ENCODE measurements at regions not wholly inside any gene's neighbourhood (a gene's known extent, or its start where the extent isn't known, plus 50 kb on each side); places are given as distances from the start of the nearest gene placed in this dataset.

DNA sequence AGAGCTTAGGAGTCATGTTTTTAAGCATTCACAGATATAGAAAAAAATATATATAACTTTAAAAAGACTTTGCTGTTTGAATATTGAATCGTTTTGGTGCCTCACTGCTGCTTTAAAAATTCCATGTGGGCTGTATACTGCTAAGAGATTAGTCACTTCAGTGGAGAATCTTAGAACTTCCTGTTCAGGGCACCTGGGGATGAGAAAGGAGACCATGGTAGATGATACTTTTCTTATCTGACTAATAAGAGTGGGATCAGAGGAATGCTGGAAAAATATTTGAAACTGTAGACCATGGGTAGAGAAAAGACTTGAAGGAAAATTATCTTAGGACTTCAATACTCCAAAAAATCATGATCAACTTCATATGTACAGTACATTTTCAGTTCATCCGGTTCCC lies 442.2 kb upstream of the SETBP1 start:
- no peak for FAIRE-seq
- DNase-seq (ENCODE audit: extremely low spot score, insufficient read length, low read depth) = no peak

DNA sequence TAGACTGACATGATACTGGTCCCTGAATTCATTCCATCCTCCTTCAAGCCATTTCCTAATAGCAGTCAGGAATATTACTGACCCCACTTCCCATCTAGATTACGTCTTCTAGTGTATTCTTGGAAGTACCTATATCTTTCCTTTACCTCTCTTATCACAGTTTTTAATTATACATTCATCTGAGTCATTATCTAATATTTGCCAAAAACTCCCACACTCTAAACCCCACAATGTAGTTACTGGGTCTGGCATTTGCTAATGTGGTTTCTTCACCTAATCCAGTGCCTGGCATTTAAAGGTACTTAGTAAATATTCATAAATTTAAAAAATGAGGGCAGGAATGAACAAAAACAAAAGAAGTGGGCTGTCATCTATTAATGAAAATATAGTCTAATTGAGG lies 441.8 kb upstream of the SETBP1 start:
- DNase-seq (ENCODE audit: extremely low spot score, insufficient read length, low read depth) (no peak), FAIRE-seq (no peak)

DNA sequence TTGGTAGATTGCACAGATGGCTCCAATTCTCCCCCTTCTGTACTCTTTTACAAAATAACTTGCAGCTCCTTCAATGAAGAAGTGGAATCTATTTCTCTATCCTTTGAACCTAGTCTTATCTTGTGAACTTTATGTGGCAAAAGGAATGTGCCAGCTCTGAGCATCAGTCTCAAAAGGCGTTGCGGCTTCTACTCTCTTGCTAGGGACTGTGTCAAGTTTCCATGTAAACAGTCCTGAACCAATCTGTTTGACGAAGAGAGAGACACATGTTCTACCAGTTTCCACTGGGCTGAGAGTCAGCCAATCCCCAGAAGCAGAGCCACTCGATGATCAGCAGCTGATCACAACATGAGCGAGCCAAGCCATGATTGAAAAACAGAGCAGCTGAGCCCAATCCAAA lies 439.7 kb upstream of the SETBP1 start:
- DNase-seq (ENCODE audit: extremely low spot score, insufficient read length, low read depth) = no peak
- FAIRE-seq = no peak

DNA sequence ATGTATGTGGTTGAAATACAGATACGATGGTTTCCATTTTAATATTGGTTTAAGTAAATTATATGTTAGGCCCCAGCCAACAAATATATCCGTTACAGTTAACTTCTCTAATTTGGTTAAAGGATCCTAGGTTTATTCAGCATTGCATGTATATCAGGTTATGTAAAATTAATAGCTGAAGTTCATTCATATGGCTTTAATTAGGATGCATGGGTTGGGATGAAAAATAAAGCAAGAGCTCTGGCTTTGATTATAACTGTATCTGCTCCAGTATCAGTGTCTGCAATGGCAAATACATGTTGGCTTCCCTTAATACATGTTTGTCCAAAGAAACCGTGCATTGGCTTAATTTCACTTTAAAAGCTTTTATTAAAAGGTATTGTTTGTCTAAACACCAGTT lies 435.7 kb upstream of the SETBP1 start:
- DNase-seq (ENCODE audit: extremely low spot score, insufficient read length, low read depth) = no peak
- FAIRE-seq = no peak

GRCh38 chr18:44246001-44246400 lies 434.7 kb upstream of the SETBP1 start:
- FAIRE-seq = no peak
- DNase-seq (ENCODE audit: extremely low spot score, insufficient read length, low read depth) = no peak

DNA sequence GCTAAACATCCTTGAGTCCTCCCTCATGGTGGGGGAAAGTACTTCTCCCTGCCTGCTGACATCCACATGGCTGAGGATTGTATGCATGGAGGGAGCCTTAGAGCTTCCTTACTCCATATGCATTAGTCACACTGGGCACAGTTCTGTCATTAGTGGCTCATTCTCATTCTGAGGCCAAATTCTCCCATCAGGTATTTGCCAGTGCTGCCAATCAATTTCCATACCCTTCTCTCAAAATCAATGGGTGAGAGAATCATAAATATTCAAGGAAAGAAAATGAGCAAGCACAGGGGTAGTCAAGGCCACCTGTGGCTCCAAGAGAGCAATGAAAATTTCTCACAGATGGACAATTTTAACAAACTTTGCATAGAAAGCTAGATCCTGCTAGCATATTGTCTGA lies 422.6 kb upstream of the SETBP1 start:
- DNase-seq (ENCODE audit: extremely low spot score, insufficient read length, low read depth) (no peak), FAIRE-seq (no peak)

- DNase-seq (ENCODE audit: extremely low spot score, insufficient read length, low read depth) (no peak), FAIRE-seq (no peak)
These were observed 422.1 kb upstream of the SETBP1 start for GRCh38 chr18:44258576-44258975.

GRCh38 chr18:44259610-44260009 lies 421.1 kb upstream of the SETBP1 start:
- no peak for DNase-seq (ENCODE audit: extremely low spot score, insufficient read length, low read depth)
- no peak for FAIRE-seq

- FAIRE-seq (no peak), DNase-seq (ENCODE audit: extremely low spot score, insufficient read length, low read depth) (no peak)
These were observed 415.3 kb upstream of the SETBP1 start for GRCh38 chr18:44265437-44265836.

DNA sequence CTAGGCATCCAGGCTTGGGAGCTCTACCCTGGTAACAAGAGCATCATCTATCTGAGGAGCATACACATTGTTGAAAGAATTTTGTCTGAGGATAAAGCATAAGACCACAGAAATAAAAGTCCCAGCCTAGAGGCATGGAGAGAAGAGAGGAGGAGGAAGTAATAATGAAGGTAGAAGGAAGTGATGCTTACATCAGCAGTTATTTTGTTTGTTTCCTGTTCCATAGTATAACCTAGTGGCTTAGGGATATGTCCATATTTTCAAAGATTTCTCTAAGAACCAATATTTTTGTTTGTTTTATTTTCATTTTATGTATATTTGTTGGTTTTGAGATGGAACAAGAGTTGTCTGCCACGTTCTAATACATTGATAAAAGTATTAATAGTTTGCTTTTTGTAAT lies 407.4 kb upstream of the SETBP1 start:
- DNase-seq (ENCODE audit: extremely low spot score, insufficient read length, low read depth) (no peak), FAIRE-seq (no peak)

- FAIRE-seq (no peak), DNase-seq (ENCODE audit: extremely low spot score, insufficient read length, low read depth) (no peak)
These were observed 400.2 kb upstream of the SETBP1 start for GRCh38 chr18:44280479-44280878.

GRCh38 chr18:44286049-44286448 lies 394.6 kb upstream of the SETBP1 start:
- DNase-seq (ENCODE audit: extremely low spot score, insufficient read length, low read depth) (no peak), FAIRE-seq (no peak)

- DNase-seq (ENCODE audit: extremely low spot score, insufficient read length, low read depth) (no peak), FAIRE-seq (no peak)
These were observed 390.2 kb upstream of the SETBP1 start for GRCh38 chr18:44290366-44290977.

DNA sequence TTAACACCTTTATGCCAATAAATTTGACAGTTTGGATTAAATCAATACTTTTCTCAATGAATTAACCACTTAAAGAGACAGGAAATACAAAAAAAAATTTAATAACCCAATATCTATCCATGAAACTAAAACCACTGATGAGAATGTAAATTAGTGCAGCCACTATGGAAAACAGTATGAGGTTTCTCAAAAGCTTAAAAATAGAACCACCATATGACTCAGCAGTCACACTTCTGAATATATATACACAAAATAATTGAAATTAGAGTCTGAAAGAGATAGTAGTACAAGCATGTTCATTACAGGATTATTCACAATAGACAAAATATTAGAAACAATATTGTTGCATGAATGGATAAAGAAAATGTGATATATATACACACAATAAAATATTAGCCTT lies 382.1 kb upstream of the SETBP1 start:
- FAIRE-seq (no peak), DNase-seq (ENCODE audit: extremely low spot score, insufficient read length, low read depth) (no peak)

DNA sequence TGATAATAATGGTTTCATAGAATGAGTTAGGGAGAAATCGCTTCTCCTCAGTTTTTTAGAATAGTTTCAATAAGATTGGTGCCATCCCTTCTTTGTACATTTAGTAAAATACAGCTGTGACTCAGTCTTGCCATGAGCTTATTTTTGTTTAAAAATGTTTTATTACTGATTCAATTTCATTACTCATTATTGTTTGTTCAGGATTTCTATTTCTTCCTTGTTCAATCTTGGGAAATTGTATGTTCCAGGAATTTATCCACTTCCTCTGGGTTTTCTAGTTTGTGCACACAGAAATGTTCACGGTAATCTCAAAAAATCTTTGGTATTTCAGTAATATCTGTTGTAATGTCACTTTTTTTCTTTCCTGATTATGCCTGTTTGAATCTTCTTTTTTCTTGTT lies 371.5 kb upstream of the SETBP1 start:
- no peak for DNase-seq (ENCODE audit: extremely low spot score, insufficient read length, low read depth)
- no peak for FAIRE-seq

GRCh38 chr18:44320619-44321460 lies 359.8 kb upstream of the SETBP1 start:
- no peak for DNase-seq (ENCODE audit: extremely low spot score, insufficient read length, low read depth)
- no peak for FAIRE-seq

DNA sequence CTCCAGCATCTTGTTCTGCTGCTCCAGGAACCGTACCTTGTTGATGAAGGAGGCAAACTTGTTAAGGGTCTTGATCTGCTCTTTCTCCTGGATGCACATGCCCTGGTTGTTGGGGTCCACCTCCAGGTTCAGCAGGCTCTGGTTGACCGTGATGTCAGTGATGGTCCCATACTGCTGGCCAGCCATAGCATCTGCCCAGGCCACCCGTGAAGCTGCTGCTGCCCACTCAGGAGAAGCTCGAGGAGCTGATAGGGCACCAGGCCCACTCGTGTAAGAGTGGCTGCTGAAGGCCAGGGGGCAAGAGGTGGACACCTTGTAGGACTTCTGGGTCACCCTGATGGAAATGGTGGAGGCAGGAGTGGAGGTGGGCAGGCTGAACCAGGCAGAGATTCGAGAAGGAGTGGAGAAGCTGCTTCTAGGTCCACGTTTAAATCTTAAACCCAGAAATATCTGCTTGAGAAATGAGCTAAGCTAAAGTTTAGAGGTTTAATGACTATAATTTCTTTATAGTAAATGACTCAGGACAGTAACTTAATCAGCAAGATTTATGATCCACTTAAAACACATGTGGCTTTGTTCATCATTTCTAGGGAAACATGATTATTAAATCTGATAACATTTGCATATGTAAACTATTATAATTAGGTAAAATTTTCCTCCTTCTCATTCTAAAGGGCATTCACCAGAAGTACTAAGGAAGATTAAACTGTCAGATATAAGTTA lies 358.7 kb upstream of the SETBP1 start:
- FAIRE-seq (no peak), DNase-seq (ENCODE audit: extremely low spot score, insufficient read length, low read depth) (no peak)

DNA sequence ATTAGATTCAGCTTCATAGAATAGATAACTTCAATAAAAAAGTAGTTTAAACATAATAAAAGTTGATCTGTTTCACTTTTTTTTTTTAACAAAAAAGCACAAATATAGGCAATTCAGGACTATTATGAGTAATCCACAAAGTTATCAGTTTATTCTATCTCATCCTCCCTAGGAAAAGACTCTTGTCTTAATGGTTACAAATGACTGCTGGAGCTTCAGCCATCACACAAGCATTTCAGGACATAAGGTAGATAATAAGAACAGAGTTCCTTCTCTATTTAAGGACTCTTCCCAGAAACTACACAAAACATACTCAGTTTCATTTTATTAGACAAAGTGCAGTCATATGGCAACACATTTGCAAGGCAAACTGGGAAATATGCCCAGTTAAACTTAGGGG lies 357.6 kb upstream of the SETBP1 start:
- DNase-seq (ENCODE audit: extremely low spot score, insufficient read length, low read depth) (no peak), FAIRE-seq (no peak)

DNA sequence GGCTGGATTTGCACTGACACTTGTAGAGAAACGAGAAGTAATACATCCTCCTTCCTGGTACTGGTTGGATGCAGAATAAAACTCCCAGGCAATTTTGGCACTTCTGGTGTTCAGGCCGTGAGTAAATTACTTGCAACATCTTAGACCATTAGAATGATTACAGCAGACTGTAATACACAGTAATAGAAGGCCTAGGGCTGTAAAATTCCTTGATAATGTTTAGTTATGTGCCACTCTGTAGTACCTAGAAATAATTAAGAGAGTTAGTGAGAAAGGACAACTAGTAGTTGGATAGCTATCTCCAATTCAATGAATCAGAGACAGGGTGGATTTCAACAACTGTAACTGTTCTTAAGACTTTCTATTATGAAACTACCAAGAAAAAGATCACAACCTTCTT lies 356.3 kb upstream of the SETBP1 start:
- FAIRE-seq (no peak), DNase-seq (ENCODE audit: extremely low spot score, insufficient read length, low read depth) (no peak)

DNA sequence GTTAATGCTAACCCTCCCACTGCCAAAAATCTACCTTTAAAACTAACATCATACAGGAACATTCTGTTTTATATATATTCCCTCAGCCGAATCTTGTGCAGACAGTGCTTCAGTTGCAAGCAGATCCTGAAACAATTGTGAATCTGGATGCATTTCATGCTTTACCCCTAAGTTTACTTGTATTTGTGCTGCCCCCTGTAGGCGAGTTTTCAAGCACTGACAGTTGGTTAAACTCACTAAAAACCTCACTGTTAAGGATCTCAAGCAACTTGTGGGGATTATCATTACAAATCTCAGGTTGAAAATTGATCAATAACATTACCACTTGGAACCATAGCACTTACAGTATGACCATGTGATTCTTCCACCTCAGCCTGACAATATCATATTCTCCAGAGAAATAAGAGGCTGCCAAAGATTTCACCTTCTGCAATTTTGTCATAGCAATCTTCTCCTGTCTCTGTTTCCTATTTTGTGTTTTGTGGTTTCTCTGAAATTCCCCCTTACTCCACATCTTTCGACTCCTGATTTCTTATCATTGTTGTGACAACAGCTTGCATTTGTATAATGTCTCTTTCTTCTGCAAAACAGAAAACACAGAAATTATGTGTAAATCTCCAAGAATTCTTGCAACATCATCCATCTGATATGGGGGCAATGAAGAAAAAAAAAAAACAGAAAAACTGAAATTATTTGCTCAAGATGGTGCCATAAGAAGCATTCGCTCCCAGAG lies 354.6 kb upstream of the SETBP1 start:
- DNase-seq (ENCODE audit: extremely low spot score, insufficient read length, low read depth) (no peak), FAIRE-seq (peak; percentile 59)
